ENCODE measurements at regions not wholly inside any gene's neighbourhood (a gene's known extent, or its start where the extent isn't known, plus 50 kb on each side); places are given as distances from the start of the nearest gene placed in this dataset.

DNA sequence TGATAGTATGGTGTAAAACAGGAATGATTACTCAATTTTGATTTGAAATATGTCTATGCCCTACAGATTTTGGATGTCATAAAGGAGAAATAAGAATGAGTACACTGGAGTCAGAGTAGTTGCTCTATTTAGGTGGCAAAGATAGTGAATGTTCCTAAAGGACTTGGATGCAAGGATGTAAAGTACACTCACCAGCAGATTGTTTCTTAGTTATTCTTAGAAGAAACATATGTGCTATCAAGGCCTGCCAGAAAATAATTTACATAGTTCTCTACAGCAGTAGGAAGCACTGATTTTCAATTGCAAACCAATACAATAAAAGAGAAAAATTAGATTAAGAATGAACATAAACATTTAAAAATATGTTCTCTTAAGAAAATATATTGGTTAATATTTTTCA is 259.4 kb downstream of the PPP1R3A start:
- TF ChIP-seq, protein P1, sequence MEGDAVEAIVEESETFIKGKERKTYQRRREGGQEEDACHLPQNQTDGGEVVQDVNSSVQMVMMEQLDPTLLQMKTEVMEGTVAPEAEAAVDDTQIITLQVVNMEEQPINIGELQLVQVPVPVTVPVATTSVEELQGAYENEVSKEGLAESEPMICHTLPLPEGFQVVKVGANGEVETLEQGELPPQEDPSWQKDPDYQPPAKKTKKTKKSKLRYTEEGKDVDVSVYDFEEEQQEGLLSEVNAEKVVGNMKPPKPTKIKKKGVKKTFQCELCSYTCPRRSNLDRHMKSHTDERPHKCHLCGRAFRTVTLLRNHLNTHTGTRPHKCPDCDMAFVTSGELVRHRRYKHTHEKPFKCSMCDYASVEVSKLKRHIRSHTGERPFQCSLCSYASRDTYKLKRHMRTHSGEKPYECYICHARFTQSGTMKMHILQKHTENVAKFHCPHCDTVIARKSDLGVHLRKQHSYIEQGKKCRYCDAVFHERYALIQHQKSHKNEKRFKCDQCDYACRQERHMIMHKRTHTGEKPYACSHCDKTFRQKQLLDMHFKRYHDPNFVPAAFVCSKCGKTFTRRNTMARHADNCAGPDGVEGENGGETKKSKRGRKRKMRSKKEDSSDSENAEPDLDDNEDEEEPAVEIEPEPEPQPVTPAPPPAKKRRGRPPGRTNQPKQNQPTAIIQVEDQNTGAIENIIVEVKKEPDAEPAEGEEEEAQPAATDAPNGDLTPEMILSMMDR (IDR thresholded peaks at IDR 0.05; ENCODE audit: control extremely low read depth, extremely low read depth, low read depth, missing control alignments) = no peak
- ChIA-PET POLR2A (no interaction called here), CTCF (no interaction called here)
- DNase-seq (ENCODE audit: extremely low spot score) = no peak

DNA sequence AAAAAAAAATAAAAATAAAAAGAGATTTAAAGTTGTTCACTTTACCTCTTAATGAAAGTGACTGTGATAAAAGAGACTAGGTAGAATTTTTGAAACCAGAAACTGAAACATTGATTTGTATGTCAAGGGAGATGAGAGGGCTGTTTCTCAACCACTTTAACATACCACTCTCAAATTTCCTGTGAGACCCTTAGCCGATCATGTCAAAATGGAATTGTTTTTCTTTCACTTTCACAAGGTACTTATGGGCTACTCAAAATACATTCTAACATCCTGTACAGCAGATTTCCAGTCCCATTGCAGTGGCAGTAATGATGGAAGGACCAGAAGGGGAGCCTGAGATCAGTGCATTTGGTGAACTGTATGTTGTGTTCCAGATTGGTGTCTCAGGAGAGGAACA is 261.2 kb downstream of the PPP1R3A start:
- DNase-seq (ENCODE audit: extremely low spot score) = no peak
- CTCF ChIA-PET = no interaction called here
- POLR2A ChIA-PET = no interaction called here
- TF ChIP-seq, protein P1 (IDR thresholded peaks at IDR 0.05; ENCODE audit: control extremely low read depth, extremely low read depth, low read depth, missing control alignments) = no peak

DNA sequence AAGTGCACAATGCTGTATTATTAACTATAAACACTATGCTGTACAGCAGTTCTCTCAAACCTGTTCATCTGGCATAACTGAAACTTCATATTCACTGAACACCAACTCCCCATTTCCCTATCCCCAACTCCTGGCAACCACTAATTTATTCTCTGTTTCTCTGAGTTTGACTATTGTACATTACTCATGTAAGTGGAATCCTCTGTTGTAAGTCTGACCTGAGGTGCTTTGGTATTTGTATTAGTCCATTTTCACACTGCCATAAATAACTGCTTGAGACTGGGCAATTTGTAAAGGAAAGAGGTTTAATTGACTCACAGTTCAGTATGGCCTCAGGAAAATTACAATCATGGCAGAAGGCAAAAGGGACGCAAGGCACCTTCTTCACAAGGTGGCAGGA is 266.3 kb downstream of the PPP1R3A start:
- CTCF ChIA-PET = no interaction called here

DNA sequence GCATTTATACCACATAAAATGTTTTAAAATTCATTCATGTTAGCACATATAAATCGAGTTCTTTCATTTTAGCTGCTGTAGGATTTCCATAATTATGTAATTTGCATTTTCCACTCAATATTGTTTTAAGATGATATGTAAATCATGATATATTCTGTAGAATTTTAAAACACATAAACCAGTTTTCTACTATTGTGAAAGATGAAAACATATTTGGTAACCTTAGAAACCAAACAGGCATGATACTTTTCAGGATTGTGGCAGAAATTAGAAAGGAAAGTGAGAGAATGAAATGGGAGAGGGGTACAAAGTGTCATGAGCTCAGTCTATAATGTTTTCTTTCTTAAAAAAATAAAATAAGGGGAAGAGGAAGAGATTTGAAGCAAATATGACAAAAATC is 269.3 kb downstream of the PPP1R3A start:
- TF ChIP-seq, protein P1 (IDR thresholded peaks at IDR 0.05; ENCODE audit: control extremely low read depth, extremely low read depth, low read depth, missing control alignments) = no peak
- DNase-seq (ENCODE audit: extremely low spot score) = no peak
- ChIA-PET CTCF (no interaction called here), POLR2A (no interaction called here)

More for the DNA sequence above, 266.3 kb downstream of the PPP1R3A start:
- DNase-seq (ENCODE audit: extremely low spot score) = no peak
- TF ChIP-seq, protein P1 (IDR thresholded peaks at IDR 0.05; ENCODE audit: control extremely low read depth, extremely low read depth, low read depth, missing control alignments) = no peak
- POLR2A ChIA-PET = no interaction called here

DNA sequence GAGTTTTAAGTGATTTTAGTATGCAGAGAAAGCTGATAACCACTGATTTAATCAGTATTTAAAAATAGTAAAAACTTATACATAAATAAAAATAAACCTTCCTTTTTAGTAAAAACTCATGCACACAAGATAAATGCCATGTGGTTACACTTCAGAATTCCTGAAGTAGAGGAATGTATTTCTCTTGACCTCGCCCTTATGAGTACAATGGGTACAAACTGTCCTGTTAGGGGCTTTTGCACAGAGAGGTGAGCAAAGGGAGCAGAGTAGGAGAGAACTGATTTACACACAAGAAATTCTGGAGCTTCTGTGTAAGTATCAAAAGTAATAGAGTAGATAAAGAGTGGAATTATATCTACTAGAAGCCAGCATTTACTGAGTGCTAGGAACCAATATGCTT is 279.6 kb downstream of the PPP1R3A start:
- ChIA-PET CTCF (interaction anchor here (1.0 kb wide), 1 partner anchor 9 kb away, joined by 3 read pairs; no protein-coding TSS in a partner anchor), POLR2A (no interaction called here)
- DNase-seq (ENCODE audit: extremely low spot score) = no peak
- TF ChIP-seq, protein P1 (IDR thresholded peaks at IDR 0.05; ENCODE audit: control extremely low read depth, extremely low read depth, low read depth, missing control alignments) = no peak

DNA sequence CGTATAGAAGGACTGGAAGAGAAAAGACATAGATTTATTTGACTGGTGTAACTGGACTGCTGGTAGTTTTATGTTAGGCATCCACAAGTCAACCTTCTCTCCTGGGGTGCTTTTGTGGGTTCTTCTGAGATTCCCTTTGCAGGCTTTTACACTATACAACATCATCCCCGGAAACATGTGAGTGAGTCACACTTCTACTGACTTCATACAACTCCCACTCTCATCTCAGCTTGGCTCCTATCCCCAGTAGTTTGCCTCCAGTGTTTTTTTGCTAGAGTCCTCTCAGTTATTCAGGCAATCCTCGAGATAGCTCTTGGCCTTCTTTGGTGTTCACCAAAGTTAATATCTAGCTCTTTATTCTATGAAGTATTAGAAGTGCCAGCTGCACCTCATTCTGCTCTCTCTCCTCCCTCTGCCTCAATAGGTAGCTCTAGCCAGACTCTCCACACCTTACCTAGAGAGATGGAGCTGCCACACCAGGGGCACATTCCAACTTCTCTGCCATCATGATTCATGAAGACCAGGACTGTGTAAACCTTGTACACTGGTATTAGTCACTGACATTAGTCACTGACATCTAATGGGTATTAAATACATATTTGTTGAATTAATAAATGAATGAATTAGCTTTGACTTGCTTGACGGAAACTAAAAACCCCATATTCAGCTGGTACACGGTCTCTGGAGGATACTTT is 281.9 kb downstream of the PPP1R3A start:
- ChIA-PET CTCF (interaction anchor here (1.1 kb wide), 1 partner anchor 22 kb away, joined by 3 read pairs; no protein-coding TSS in a partner anchor), POLR2A (no interaction called here)
- TF ChIP-seq, protein P1 (IDR thresholded peaks at IDR 0.05; ENCODE audit: control extremely low read depth, extremely low read depth, low read depth, missing control alignments) = no peak
- no peak for DNase-seq (ENCODE audit: extremely low spot score)

Measured in GM10248 (cell line).